Large intestine (tissue), 3 donors: ENCODE measurements at regions not wholly inside any gene's neighbourhood (a gene's known extent, or its start where the extent isn't known, plus 50 kb on each side); places are given as distances from the start of the nearest gene placed in this dataset.

Experiments
- DNase-seq, 2 donors: peaks; one replicate each; pipeline versions ENCODE4 v3.0.0 to v3.0.0-alpha.2; 2013
- H3K27ac ChIP-seq: one replicate; pipeline ENCODE4 v1.5.1; 2013; ENCODE audit warnings: low read length
- H3K27me3 ChIP-seq: 2 replicates; pipeline ENCODE4 v1.6.1; 2013; ENCODE audit warnings: low read length; ENCODE audit not compliant: control insufficient read depth, insufficient read depth
- H3K36me3 ChIP-seq: 2 replicates; pipeline ENCODE4 v1.6.1; 2013; ENCODE audit warnings: low read length; ENCODE audit not compliant: control insufficient read depth, insufficient read depth
- H3K4me1 ChIP-seq: one replicate; pipeline ENCODE4 v1.6.1; 2013; ENCODE audit warnings: low read length; ENCODE audit not compliant: control insufficient read depth, insufficient read depth
- H3K4me3 ChIP-seq: one replicate; pipeline ENCODE4 v1.5.1; 2013; ENCODE audit warnings: low read length
- H3K9me3 ChIP-seq: one replicate; pipeline ENCODE4 v1.6.1; 2013; ENCODE audit warnings: mild to moderate bottlenecking, low read depth, low read length, moderate library complexity; ENCODE audit not compliant: control insufficient read depth
- WGBS: methylation state at CpG from one replicate; pipeline ENCODE4 v1.1.5; 2013; ENCODE audit warnings: low lambda C conversion rate; ENCODE audit not compliant: insufficient coverage; 5-methylcytosine and 5-hydroxymethylcytosine counted together

DNA sequence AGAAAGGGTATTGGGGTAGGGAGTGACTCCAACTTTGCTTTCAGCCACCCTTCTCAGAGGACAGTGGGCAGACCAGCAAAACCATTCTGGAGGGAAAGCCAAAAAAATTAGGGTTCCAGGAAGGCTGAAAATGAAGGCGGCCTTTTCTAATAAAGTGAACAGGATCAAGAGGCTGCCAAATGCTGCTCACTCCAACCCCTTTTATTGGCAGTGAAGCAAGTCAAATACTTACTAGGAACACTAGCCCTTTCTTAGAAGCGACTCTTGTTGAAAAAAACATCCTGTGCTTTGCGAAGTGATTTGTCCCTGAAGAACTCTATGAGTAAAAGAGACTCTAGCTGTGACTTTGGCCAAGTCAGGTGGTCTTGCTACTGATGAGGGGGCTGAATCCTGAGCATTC is 83.6 kb upstream of the CYP1B1 start:
- Histone ChIP-seq H3K4me1 (no peaks in the 10 kb centered on the region), H3K4me3 (no peak overlapping the region), H3K27me3 (no peaks in the 10 kb centered on the region), H3K36me3 (no peaks in the 10 kb centered on the region), H3K27ac (no peak overlapping the region), H3K9me3 (no peaks in the 10 kb centered on the region)
- WGBS: 100% methylated on average over 1 of the region's 3 CpGs
- no peak for DNase-seq

GRCh38 chr2:38159191-38159590 is 83.2 kb upstream of the CYP1B1 start:
- H3K36me3 ChIP-seq: no peaks in the 10 kb centered on the region
- no peak overlapping the region for H3K4me3 ChIP-seq
- DNase-seq: no peak
- no CpG with 5 or more reads among the region's 6 CpGs for WGBS
- no peaks in the 10 kb centered on the region for H3K27me3 ChIP-seq
- H3K27ac ChIP-seq: no peak overlapping the region
- H3K4me1 ChIP-seq: no peaks in the 10 kb centered on the region
- no peaks in the 10 kb centered on the region for H3K9me3 ChIP-seq

DNA sequence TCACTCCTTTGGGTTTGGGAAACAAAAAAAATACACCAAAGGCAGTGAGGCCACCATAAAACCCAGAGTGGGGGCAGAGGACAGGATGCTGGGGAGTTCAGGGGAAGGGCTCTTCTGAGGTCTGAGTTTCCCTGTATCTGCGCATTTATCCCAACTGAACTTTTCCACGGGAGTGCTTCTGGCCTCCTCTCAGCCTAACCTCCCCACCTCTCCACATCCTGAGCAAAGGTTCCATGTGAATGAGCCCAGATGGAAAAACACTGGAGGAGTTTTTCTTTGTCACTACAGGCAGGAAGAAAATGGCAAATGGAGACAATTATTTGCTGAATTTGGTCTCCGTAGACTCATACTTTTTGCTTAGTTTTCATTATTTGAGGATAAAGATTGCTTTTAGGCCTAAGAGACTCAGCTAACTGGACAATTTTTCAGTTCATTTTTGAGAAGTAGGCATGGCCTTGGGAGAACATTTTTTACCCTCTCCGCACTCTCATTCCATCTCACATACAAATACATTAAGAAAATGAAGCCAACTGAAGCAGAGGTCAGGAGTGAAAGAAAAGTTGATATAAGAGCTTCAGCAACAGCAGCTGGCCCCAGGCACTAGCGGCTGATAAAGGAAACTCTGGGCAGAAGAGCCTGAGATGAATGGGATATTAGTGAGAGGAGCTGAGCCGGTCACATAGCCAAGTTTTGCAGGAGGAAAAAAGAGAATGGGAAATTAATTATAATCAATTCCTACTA is 82.6 kb upstream of the CYP1B1 start:
- 80% methylated on average over 1 of the region's 6 CpGs for WGBS
- Histone ChIP-seq H3K4me1 (no peaks in the 10 kb centered on the region), H3K27me3 (no peaks in the 10 kb centered on the region), H3K36me3 (no peaks in the 10 kb centered on the region), H3K9me3 (no peaks in the 10 kb centered on the region), H3K27ac (no peak overlapping the region), H3K4me3 (no peak overlapping the region)
- no peak for DNase-seq

- 40% methylated on average over 1 of the region's 5 CpGs for WGBS
- Histone ChIP-seq H3K9me3 (no peaks in the 10 kb centered on the region), H3K4me1 (no peaks in the 10 kb centered on the region), H3K36me3 (no peaks in the 10 kb centered on the region), H3K27ac (no peak overlapping the region), H3K27me3 (no peaks in the 10 kb centered on the region), H3K4me3 (no peak overlapping the region)
- DNase-seq: no peak
Observed at GRCh38 chr2:38156436-38156835, 80.5 kb upstream of the CYP1B1 start.

- Histone ChIP-seq H3K4me1 (no peaks in the 10 kb centered on the region), H3K36me3 (no peaks in the 10 kb centered on the region), H3K9me3 (no peaks in the 10 kb centered on the region), H3K27me3 (no peaks in the 10 kb centered on the region), H3K4me3 (no peak overlapping the region), H3K27ac (no peak overlapping the region)
- WGBS: no CpG with 5 or more reads among the region's 3 CpGs
- DNase-seq: no peak
Observed at GRCh38 chr2:38155015-38155414, 79.1 kb upstream of the CYP1B1 start.

DNA sequence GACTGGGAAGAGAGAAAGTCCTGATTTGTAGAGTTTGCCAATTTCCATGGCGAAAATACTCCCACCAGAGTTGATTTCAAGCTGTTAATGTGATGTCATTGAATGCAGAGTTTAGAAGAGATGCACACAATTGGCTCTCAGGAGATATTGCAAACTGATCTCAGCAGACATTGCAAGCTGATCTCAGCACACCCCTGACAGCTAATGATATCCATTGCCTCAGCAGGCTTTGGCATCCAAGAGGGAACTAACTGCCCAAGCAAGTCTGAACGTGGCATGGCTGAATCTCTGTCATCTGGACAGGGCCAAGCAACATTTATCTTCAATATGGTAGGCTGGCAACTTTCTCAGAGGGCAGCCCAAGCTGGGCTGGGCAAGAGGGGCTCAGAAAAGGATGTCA is 78.4 kb upstream of the CYP1B1 start:
- 80% methylated on average over 1 of the region's 2 CpGs for WGBS
- Histone ChIP-seq H3K4me3 (no peak overlapping the region), H3K4me1 (no peaks in the 10 kb centered on the region), H3K9me3 (no peaks in the 10 kb centered on the region), H3K27me3 (no peaks in the 10 kb centered on the region), H3K36me3 (no peaks in the 10 kb centered on the region), H3K27ac (no peak overlapping the region)
- no peak for DNase-seq

DNA sequence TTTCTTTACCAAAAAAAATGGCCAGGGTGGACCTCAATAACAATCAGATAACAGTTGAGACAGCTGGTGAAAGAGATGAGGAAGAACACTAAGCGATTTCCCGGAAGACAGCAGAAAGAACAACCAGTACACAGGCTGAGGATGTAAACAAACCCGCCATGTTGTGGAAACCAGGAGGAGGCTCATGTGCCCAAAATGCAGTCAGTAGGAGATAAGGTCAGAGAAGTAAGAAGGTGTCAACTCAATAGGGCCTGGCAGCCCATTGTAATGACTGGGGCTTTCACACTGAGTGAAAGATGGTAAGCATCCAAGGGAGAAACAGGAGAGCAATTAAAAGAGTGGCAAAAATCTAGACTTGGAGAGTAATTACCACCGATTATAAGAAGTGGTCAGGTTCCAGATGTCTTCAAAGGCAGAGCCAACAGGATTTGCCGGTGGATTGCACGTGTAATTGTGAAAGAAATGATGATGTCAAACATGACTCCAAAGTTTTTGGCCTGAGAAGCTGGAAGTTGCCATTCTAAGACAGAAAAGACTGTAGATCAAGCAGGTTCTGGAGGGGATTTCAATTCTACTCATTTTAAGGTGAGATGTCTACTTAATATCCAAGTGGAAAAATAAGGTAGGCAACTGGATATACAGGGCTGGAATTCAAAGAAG is 77.7 kb upstream of the CYP1B1 start:
- DNase-seq: no peak
- WGBS: 100% methylated on average over 2 of the region's 6 CpGs
- Histone ChIP-seq H3K9me3 (no peaks in the 10 kb centered on the region), H3K36me3 (no peaks in the 10 kb centered on the region), H3K4me3 (no peak overlapping the region), H3K27me3 (no peaks in the 10 kb centered on the region), H3K27ac (no peak overlapping the region), H3K4me1 (no peaks in the 10 kb centered on the region)

GRCh38 chr2:38152913-38153312 is 77.0 kb upstream of the CYP1B1 start:
- H3K27me3 ChIP-seq: no peaks in the 10 kb centered on the region
- DNase-seq: no peak
- H3K4me1 ChIP-seq: no peaks in the 10 kb centered on the region
- H3K9me3 ChIP-seq: no peaks in the 10 kb centered on the region
- no peak overlapping the region for H3K4me3 ChIP-seq
- WGBS: no CpG with 5 or more reads among the region's 1 CpG
- no peaks in the 10 kb centered on the region for H3K36me3 ChIP-seq
- no peak overlapping the region for H3K27ac ChIP-seq

DNA sequence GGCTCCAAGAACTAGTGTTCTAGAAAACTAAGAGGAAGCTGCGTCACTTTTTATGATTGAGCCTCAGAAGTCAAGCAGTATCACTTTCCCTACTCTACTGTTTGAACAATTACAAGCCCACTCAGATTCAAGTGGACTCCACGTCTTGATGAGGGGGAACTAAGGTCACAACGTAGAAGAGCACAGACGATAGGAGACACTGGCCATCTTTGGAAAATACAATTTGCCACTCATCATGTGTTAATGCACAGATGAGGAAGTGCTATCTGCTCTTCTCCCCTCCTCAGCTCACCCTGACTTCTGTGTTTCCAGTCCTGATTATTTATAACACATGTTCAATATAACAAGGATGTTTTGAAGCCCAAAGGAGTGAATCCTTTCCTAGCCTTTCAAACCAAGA is 76.1 kb upstream of the CYP1B1 start:
- H3K4me3 ChIP-seq: no peak overlapping the region
- no peak overlapping the region for H3K27ac ChIP-seq
- H3K4me1 ChIP-seq: no peaks in the 10 kb centered on the region
- DNase-seq: no peak
- no peaks in the 10 kb centered on the region for H3K36me3 ChIP-seq
- no peaks in the 10 kb centered on the region for H3K27me3 ChIP-seq
- no CpG with 5 or more reads among the region's 4 CpGs for WGBS
- no peaks in the 10 kb centered on the region for H3K9me3 ChIP-seq

- no peaks in the 10 kb centered on the region for H3K9me3 ChIP-seq
- H3K27ac ChIP-seq: no peak overlapping the region
- WGBS: no CpG with 5 or more reads among the region's 2 CpGs
Observed at GRCh38 chr2:38149531-38149930, 73.6 kb upstream of the CYP1B1 start.

DNA sequence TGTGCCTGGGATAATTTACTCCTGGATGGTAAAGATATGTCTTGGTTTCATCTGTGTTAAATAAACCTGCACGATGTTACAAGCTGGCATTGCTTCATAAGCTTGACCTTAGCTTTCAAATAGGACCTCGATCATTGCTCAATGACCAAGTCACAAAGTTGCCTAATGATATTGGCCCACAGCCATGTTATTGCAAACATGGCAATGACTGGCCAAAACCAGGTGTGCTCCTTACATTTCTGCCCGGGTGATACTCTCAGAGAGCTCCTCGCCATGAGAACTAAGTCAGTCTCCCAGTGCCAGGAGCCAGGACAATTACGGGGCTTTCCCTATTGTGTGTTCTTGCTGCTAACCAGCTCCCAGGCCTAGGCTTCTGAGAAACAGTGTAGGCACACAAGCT is 72.5 kb upstream of the CYP1B1 start:
- no CpG with 5 or more reads among the region's 5 CpGs for WGBS
- Histone ChIP-seq H3K27me3 (no peaks in the 10 kb centered on the region), H3K4me3 (no peak overlapping the region), H3K9me3 (no peaks in the 10 kb centered on the region), H3K36me3 (no peaks in the 10 kb centered on the region), H3K4me1 (no peaks in the 10 kb centered on the region), H3K27ac (no peak overlapping the region)
- DNase-seq: peak; percentile 29 to 43

More at GRCh38 chr2:38149531-38149930, 73.6 kb upstream of the CYP1B1 start:
- Histone ChIP-seq H3K36me3 (no peaks in the 10 kb centered on the region), H3K4me3 (no peak overlapping the region), H3K27me3 (no peaks in the 10 kb centered on the region), H3K4me1 (no peaks in the 10 kb centered on the region)
- DNase-seq: no peak
